VCaP (cell line): ENCODE measurements at regions not wholly inside any gene's neighbourhood (a gene's known extent, or its start where the extent isn't known, plus 50 kb on each side); places are given as distances from the start of the nearest gene placed in this dataset.

ENCODE experiments used
- H3K27ac ChIP-seq: fragments of 450-650 bp; 2 replicates; pipeline ENCODE4 v1.5.1; 2017
- TF ChIP-seq, protein P1 (sequence below): fragments of 450-650 bp; conservative IDR thresholded peaks from 2 replicates; pipeline ENCODE4 v1.5.1; 2017; ENCODE audit warnings: mild to moderate bottlenecking, moderate library complexity

DNA sequence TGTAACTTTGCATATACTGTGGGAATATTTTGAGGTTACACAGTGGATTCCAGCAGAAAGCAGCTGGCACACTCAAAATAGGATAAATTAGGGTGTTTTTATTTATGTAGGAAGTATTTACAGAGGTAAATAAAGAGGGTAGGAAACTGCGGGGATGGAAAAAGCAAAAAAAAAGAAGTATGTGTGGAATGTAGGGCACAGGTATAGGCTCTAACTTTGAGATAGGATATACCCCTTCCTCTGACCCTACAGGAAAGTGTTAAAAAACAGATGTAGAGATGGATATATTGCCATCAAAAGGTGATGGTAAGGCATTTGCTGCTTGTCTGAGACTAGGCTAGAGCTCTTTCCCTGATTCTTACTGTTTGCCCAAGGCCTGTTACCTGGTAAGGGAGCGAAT lies 173.1 kb upstream of the ANK2 start:
- no peak overlapping the region for H3K27ac ChIP-seq
- TF ChIP-seq, protein P1, sequence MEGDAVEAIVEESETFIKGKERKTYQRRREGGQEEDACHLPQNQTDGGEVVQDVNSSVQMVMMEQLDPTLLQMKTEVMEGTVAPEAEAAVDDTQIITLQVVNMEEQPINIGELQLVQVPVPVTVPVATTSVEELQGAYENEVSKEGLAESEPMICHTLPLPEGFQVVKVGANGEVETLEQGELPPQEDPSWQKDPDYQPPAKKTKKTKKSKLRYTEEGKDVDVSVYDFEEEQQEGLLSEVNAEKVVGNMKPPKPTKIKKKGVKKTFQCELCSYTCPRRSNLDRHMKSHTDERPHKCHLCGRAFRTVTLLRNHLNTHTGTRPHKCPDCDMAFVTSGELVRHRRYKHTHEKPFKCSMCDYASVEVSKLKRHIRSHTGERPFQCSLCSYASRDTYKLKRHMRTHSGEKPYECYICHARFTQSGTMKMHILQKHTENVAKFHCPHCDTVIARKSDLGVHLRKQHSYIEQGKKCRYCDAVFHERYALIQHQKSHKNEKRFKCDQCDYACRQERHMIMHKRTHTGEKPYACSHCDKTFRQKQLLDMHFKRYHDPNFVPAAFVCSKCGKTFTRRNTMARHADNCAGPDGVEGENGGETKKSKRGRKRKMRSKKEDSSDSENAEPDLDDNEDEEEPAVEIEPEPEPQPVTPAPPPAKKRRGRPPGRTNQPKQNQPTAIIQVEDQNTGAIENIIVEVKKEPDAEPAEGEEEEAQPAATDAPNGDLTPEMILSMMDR = no peak

DNA sequence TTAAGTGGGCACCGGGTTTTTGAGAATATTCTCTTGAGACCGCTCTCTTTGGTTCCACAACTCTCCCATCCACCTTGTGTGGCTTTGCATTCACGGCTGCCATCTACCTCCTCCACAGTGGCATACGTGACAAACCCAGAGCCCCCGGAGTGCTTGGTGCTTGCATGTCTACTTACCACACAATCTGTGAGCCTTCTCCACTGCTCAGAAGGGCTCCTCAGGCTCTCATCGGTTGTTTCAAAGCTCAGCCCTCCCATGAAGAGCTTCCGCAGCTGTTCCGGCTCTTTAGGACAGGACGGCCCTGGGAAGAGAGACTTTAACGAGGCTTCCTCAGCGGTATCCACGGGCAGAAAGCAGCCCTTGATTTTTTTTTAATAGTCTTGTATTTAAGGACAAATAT lies 167.6 kb upstream of the ANK2 start:
- TF ChIP-seq, protein P1 = no peak
- H3K27ac ChIP-seq = no peak overlapping the region

DNA sequence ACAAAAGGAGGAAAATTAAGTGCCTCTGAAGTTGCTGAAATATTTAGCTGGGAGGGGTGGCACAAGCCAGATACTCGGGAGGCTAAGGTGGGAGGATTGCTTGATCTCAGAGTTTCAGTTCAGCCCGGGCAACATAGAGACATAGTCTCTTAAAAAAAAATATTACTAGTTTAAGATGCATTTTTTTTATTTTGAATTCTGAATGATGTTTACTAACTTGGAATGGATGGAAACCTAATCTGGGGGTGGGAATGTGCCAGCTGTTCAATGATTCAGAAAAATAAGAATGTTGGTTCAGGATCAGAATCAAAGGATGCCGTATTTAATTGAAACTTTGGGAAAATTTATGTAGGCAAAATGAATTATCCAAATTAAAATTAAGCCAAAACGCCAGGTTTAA lies 167.2 kb upstream of the ANK2 start:
- H3K27ac ChIP-seq = no peak overlapping the region
- TF ChIP-seq, protein P1 = no peak

DNA sequence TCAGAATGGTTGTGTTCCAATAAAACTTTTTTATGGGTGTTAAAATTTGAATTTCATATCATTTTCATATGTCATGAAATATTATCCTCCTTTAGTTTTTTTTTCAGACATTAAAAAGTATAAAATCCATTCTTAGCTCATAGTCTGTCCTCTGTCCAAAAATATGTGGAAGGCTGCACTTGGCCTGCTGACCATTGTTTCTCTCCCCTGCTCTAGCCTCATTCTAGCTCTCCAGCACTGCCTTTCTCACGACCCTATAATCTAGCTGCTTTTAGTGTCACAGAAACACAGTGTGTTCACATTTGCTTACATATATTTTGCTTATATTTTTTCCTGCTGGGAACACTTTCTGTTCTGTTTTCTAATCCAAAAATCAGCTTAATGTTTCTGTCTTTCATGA lies 165.0 kb upstream of the ANK2 start:
- H3K27ac ChIP-seq = peak overlapping the region; percentile 50
- TF ChIP-seq, protein P1 = no peak

DNA sequence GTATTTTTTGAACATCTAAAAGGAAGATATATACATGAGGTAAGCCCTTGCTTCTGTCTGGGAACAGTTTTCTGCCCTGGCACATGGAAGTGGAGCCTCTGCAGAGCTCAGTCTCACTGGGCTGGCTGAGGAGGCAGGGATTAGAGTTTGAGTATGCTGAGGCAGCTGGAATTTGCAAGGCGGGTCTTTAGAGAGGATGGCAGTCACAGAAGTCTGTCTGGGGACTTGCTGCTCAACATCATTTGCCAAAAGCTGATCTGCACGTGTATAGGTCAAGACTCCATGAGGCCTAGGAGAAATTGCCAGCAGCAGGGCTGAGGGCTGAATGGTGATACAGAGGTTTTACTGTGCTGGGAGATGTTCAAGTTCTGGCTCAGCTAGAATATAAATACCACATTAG lies 163.6 kb upstream of the ANK2 start:
- no peak overlapping the region for H3K27ac ChIP-seq
- TF ChIP-seq, protein P1 = no peak

DNA sequence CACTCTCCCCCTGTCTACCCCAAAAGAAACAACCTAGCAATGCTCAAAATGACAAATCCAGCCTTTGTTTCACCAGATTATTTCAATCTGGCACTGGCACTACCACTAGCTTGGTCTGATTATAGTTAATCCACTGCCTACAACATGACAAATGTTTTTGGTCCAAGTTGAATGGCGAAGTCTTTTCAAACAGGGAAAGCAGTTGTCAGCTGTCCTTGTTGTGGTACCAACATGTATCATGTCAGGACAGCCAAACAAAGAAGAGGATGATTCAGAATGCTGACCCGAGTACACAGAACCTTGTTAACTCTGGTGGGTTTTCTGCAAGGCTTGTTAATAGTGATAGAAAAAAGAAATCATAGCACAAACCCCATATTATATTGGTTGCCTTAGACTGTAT lies 160.8 kb upstream of the ANK2 start:
- H3K27ac ChIP-seq = no peak overlapping the region
- TF ChIP-seq, protein P1 = no peak

DNA sequence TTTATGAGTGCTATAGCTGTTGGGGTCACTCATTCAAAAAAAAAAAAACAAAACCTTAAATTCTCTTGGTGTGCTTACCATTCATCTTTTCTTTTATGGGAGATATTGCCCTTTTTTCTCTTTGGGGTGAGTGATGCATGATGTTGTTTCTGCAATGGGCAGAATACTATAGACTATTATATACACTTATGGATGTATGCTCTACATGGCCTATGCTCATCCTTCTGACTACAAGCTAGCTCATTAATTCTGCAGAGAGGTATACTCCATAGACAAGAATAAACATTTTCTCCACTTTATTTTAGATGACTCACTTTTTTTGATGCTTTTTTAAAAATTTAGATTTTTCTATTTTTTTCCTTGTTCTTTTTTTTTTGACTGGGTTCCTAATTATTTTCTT lies 160.3 kb upstream of the ANK2 start:
- H3K27ac ChIP-seq = no peak overlapping the region
- TF ChIP-seq, protein P1 = no peak
